ENCODE measurements at regions not wholly inside any gene's neighbourhood (a gene's known extent, or its start where the extent isn't known, plus 50 kb on each side); places are given as distances from the start of the nearest gene placed in this dataset.

- DNase-seq, result no peak
- H3K27me3 ChIP-seq, result no peaks in the 10 kb centered on the region
- intact Hi-C loops (cut with DNase I; ENCODE audit: low total_unique reads), result no loop called here
- H3K4me1 ChIP-seq, result no peaks in the 10 kb centered on the region
- H3K27ac ChIP-seq, result no peak overlapping the region
- WGBS, 5 donors, result 53 to 72% (median 59%) methylated on average over 5 of the region's 5 CpGs
- no peaks in the 10 kb centered on the region for H3K36me3 ChIP-seq
- no peaks in the 10 kb centered on the region for H3K9me3 ChIP-seq
- no peak for TF ChIP-seq POLR2A (IDR thresholded peaks at IDR 0.05)
- TF ChIP-seq EP300 (IDR thresholded peaks at IDR 0.05), result no peak
- no peak for TF ChIP-seq POLR2AphosphoS5 (IDR thresholded peaks at IDR 0.05)
- TF ChIP-seq, protein P1, sequence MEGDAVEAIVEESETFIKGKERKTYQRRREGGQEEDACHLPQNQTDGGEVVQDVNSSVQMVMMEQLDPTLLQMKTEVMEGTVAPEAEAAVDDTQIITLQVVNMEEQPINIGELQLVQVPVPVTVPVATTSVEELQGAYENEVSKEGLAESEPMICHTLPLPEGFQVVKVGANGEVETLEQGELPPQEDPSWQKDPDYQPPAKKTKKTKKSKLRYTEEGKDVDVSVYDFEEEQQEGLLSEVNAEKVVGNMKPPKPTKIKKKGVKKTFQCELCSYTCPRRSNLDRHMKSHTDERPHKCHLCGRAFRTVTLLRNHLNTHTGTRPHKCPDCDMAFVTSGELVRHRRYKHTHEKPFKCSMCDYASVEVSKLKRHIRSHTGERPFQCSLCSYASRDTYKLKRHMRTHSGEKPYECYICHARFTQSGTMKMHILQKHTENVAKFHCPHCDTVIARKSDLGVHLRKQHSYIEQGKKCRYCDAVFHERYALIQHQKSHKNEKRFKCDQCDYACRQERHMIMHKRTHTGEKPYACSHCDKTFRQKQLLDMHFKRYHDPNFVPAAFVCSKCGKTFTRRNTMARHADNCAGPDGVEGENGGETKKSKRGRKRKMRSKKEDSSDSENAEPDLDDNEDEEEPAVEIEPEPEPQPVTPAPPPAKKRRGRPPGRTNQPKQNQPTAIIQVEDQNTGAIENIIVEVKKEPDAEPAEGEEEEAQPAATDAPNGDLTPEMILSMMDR (IDR thresholded peaks at IDR 0.05), result no peak
- no peak overlapping the region for H3K4me3 ChIP-seq
These were observed 70.7 kb downstream of the CETN3 start for GRCh38 chr5:90338712-90339372.

GRCh38 chr5:90337449-90338052, 72.0 kb downstream of the CETN3 start:
- Histone ChIP-seq H3K4me1 (no peaks in the 10 kb centered on the region), H3K4me3 (no peak overlapping the region), H3K36me3 (no peaks in the 10 kb centered on the region), H3K9me3 (no peaks in the 10 kb centered on the region), H3K27ac (no peak overlapping the region), H3K27me3 (no peaks in the 10 kb centered on the region)
- no peak for TF ChIP-seq EP300 (IDR thresholded peaks at IDR 0.05)
- TF ChIP-seq, protein P1 (IDR thresholded peaks at IDR 0.05), result no peak
- no peak for TF ChIP-seq POLR2A (IDR thresholded peaks at IDR 0.05)
- no peak for DNase-seq
- intact Hi-C loops (cut with DNase I; ENCODE audit: low total_unique reads), result no loop called here
- 53 to 66% (median 60%) methylated on average over 5 of the region's 5 CpGs for WGBS, 5 donors

GRCh38 chr5:90336752-90337151, 72.8 kb downstream of the CETN3 start:
- TF ChIP-seq, protein P1 (IDR thresholded peaks at IDR 0.05), result no peak
- TF ChIP-seq POLR2A (IDR thresholded peaks at IDR 0.05), result no peak
- TF ChIP-seq EP300 (IDR thresholded peaks at IDR 0.05), result no peak
- no peak for TF ChIP-seq POLR2AphosphoS5 (IDR thresholded peaks at IDR 0.05)
- Histone ChIP-seq H3K9me3 (no peaks in the 10 kb centered on the region), H3K27me3 (no peaks in the 10 kb centered on the region), H3K4me3 (no peak overlapping the region), H3K36me3 (no peaks in the 10 kb centered on the region), H3K27ac (no peak overlapping the region), H3K4me1 (no peaks in the 10 kb centered on the region)
- intact Hi-C loops (cut with DNase I; ENCODE audit: low total_unique reads), result no loop called here
- no peak for DNase-seq

DNA sequence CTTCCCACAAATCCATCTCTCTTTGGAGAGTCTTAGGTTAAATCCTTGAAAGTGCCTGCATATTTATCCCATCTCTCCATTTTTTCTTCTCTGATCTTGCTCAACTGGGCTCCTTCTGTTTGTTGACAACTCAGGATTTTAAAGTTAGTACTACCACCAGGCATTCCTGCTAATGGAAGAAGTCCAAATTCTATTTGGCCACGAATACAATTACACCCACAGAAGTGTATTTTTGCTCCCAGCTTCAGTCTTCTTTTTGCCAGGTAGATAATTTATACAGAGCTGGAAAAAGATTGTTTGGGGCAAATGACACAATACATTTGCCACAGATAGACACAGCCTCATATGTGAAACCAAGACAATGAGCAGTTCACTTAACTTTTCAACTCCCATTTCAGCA, 74.8 kb downstream of the CETN3 start:
- WGBS, 5 donors, result 15 to 57% (median 30%) methylated on average over 1 of the region's 1 CpG

More for the DNA sequence above, 74.8 kb downstream of the CETN3 start:
- TF ChIP-seq EP300 (IDR thresholded peaks at IDR 0.05), result no peak
- no peak for TF ChIP-seq POLR2A (IDR thresholded peaks at IDR 0.05)
- TF ChIP-seq, protein P1 (IDR thresholded peaks at IDR 0.05), result no peak
- no peak for TF ChIP-seq POLR2AphosphoS5 (IDR thresholded peaks at IDR 0.05)
- H3K27me3 ChIP-seq, result no peaks in the 10 kb centered on the region
- intact Hi-C loops (cut with DNase I; ENCODE audit: low total_unique reads), result no loop called here
- no peaks in the 10 kb centered on the region for H3K4me1 ChIP-seq
- no peak overlapping the region for H3K27ac ChIP-seq
- no peak overlapping the region for H3K4me3 ChIP-seq
- H3K36me3 ChIP-seq, result no peaks in the 10 kb centered on the region
- no peak for DNase-seq
- no peaks in the 10 kb centered on the region for H3K9me3 ChIP-seq

All from stomach (tissue), 8 donors.